ENCODE measurements at regions not wholly inside any gene's neighbourhood (a gene's known extent, or its start where the extent isn't known, plus 50 kb on each side); places are given as distances from the start of the nearest gene placed in this dataset.

- no peak for DNase-seq
Observed at GRCh38 chr5:74576941-74577456, 63.5 kb downstream of the ENC1 start.

- no peak for DNase-seq
Observed at GRCh38 chr5:74575741-74576538, 64.6 kb downstream of the ENC1 start.

- no peak for DNase-seq
Observed at GRCh38 chr5:74570250-74570649, 70.3 kb downstream of the ENC1 start.

- no peak for DNase-seq
Observed at GRCh38 chr5:74567411-74567995, 73.0 kb downstream of the ENC1 start.

- no peak for DNase-seq
Observed at GRCh38 chr5:74562122-74562521, 78.4 kb downstream of the ENC1 start.

GRCh38 chr5:74560245-74560644 lies 80.3 kb downstream of the ENC1 start:
- no peak for DNase-seq

- no peak for DNase-seq
Observed at GRCh38 chr5:74556631-74557595, 83.6 kb downstream of the ENC1 start.

GRCh38 chr5:74556006-74556405 lies 84.5 kb downstream of the ENC1 start:
- DNase-seq, result no peak

- DNase-seq, result no peak
Observed at GRCh38 chr5:74552101-74552500, 88.4 kb downstream of the ENC1 start.

- DNase-seq, result no peak
Observed at GRCh38 chr5:74550927-74551326, 89.6 kb downstream of the ENC1 start.

GRCh38 chr5:74549384-74549783 lies 91.1 kb downstream of the ENC1 start:
- no peak for DNase-seq

- DNase-seq, result no peak
Observed at GRCh38 chr5:74546796-74547195, 93.7 kb downstream of the ENC1 start.

- DNase-seq, result no peak
Observed at GRCh38 chr5:74544811-74545210, 95.7 kb downstream of the ENC1 start.

- DNase-seq, result no peak
Observed at GRCh38 chr5:74543162-74543995, 97.1 kb downstream of the ENC1 start.

- no peak for DNase-seq
Observed at GRCh38 chr5:74542482-74542881, 98.0 kb downstream of the ENC1 start.

GRCh38 chr5:74541381-74541781 lies 99.1 kb downstream of the ENC1 start:
- DNase-seq, result no peak

GRCh38 chr5:74540622-74541021 lies 99.9 kb downstream of the ENC1 start:
- no peak for DNase-seq

GRCh38 chr5:74539986-74540385 lies 100.5 kb downstream of the ENC1 start:
- no peak for DNase-seq

- DNase-seq, result no peak
Observed at GRCh38 chr5:74538206-74538661, 102.3 kb downstream of the ENC1 start.

- DNase-seq, result no peak
Observed at GRCh38 chr5:74536658-74537057, 103.9 kb downstream of the ENC1 start.

GRCh38 chr5:74535926-74536325 lies 104.6 kb downstream of the ENC1 start:
- no peak for DNase-seq

Measured in activated CD8-positive, alpha-beta memory T cell treated with anti-CD3 and anti-CD28 coated beads for 24 hours (primary cell).